ENCODE measurements at regions not wholly inside any gene's neighbourhood (a gene's known extent, or its start where the extent isn't known, plus 50 kb on each side); places are given as distances from the start of the nearest gene placed in this dataset.

DNA sequence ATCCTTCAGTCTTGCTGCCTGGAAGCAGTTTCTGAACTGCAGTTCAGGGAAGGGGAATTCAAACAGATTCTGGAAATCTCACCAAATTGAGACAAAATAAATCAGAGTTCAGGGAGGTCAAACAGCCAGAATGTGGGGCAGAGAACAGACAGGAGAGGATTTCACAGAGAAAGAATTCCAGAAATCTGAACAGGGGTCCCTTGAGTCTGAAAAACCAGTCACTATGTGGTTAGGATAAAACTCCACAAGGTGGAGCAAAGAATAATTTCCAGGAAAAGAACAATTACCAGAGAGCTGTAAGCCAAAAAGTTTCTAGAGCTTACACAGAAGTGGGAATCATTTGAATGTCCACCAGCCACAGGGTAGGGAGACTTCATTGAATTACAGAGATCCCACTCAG is 84.7 kb downstream of the URB2 start:
- no peak for TF ChIP-seq POLR2AphosphoS5 (IDR thresholded peaks at IDR 0.05)
- no peak for DNase-seq (ENCODE audit: extremely low spot score)

DNA sequence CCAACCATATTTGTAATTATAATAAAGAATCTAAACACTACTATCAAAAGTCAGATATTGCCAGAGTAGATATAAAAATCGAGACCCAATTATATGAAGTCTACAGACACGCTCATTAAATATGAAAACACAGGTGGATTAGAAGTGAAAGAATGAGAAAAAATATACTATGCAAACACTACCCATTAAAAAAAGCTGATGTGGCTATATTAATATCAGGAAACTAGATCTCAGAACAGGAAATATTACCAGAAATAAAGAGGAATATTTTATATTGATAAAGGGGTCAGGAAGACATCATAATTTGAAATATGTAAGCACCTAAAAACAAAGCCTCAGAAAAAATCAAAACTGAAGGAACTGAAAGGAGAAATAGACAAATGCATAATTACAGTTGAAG is 88.3 kb downstream of the URB2 start:
- intact Hi-C loops (cut with DNase I), result no loop called here
- Histone ChIP-seq H3K9me3 (no peaks in the 10 kb centered on the region), H3K4me1 (no peaks in the 10 kb centered on the region), H3K27me3 (no peaks in the 10 kb centered on the region), H3K4me3 (no peak overlapping the region), H3K36me3 (no peaks in the 10 kb centered on the region), H3K27ac (replicated peaks in 1 of 4) (no peak overlapping the region)
- WGBS, result 97% methylated on average over 2 of the region's 2 CpGs
- TF ChIP-seq POLR2AphosphoS5 (IDR thresholded peaks at IDR 0.05), result no peak
- no peak for TF ChIP-seq POLR2A (IDR thresholded peaks at IDR 0.05; ENCODE audit: low read depth)
- TF ChIP-seq, protein P1, sequence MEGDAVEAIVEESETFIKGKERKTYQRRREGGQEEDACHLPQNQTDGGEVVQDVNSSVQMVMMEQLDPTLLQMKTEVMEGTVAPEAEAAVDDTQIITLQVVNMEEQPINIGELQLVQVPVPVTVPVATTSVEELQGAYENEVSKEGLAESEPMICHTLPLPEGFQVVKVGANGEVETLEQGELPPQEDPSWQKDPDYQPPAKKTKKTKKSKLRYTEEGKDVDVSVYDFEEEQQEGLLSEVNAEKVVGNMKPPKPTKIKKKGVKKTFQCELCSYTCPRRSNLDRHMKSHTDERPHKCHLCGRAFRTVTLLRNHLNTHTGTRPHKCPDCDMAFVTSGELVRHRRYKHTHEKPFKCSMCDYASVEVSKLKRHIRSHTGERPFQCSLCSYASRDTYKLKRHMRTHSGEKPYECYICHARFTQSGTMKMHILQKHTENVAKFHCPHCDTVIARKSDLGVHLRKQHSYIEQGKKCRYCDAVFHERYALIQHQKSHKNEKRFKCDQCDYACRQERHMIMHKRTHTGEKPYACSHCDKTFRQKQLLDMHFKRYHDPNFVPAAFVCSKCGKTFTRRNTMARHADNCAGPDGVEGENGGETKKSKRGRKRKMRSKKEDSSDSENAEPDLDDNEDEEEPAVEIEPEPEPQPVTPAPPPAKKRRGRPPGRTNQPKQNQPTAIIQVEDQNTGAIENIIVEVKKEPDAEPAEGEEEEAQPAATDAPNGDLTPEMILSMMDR (IDR thresholded peaks at IDR 0.05), result no peak
- no peak for TF ChIP-seq EP300 (IDR thresholded peaks at IDR 0.05)
- DNase-seq (ENCODE audit: extremely low spot score), result no peak

More for the DNA sequence above, 84.7 kb downstream of the URB2 start:
- no peaks in the 10 kb centered on the region for H3K36me3 ChIP-seq
- H3K4me1 ChIP-seq, result no peaks in the 10 kb centered on the region
- no peak overlapping the region for H3K4me3 ChIP-seq
- no peak overlapping the region for H3K27ac ChIP-seq (replicated peaks in 1 of 4)
- peaks cover 0 to 3% (median 0%) of the 10 kb centered on the region in 4 donors for H3K9me3 ChIP-seq
- H3K27me3 ChIP-seq, result no peaks in the 10 kb centered on the region
- intact Hi-C loops (cut with DNase I), result no loop called here

DNA sequence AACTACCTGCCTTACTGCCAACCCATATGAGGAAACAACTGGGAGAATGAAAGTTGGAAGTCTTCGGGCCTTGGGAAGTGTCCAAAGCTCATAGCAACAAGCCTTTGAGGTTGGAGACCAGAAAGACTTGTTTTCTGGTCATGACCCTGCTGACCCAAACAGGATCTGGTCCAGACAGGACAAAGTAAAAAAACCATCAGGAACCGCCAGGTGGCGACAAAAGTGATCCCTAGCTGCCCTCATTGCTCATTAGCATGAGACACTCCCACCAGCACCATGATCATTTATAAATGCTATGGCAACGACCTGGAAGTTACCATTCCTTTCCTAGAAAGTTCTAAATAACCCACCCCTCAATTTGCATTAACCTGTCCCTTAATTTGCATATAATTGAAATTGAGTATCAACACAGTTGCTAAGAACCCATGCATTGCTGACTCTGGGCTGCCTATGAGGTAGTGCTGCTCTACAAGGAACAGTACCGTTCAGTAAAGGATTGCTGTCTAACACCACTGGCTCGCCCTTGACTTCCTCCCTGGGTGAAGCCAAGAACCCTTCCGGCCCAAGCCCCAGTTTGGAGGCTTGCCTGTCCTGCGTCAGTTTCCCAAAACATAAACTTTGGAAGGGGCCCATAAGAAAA is 89.0 kb downstream of the URB2 start:
- H3K4me1 ChIP-seq, result no peaks in the 10 kb centered on the region
- no peak for DNase-seq (ENCODE audit: extremely low spot score)
- no peaks in the 10 kb centered on the region for H3K27me3 ChIP-seq
- H3K36me3 ChIP-seq, result no peaks in the 10 kb centered on the region
- intact Hi-C loops (cut with DNase I), result no loop called here
- H3K4me3 ChIP-seq, result no peak overlapping the region
- 76% methylated on average over 8 of the region's 8 CpGs for WGBS
- no peaks in the 10 kb centered on the region for H3K9me3 ChIP-seq
- H3K27ac ChIP-seq (replicated peaks in 1 of 4), result no peak overlapping the region
- TF ChIP-seq POLR2AphosphoS5 (IDR thresholded peaks at IDR 0.05) (no peak), EP300 (IDR thresholded peaks at IDR 0.05) (no peak), POLR2A (IDR thresholded peaks at IDR 0.05; ENCODE audit: low read depth) (no peak)
- TF ChIP-seq, protein P1 (IDR thresholded peaks at IDR 0.05), result no peak

GRCh38 chr1:229716069-229716468 is 90.0 kb downstream of the URB2 start:
- WGBS, result 79% methylated on average over 10 of the region's 10 CpGs
- no peaks in the 10 kb centered on the region for H3K4me1 ChIP-seq
- no peaks in the 10 kb centered on the region for H3K36me3 ChIP-seq

DNA sequence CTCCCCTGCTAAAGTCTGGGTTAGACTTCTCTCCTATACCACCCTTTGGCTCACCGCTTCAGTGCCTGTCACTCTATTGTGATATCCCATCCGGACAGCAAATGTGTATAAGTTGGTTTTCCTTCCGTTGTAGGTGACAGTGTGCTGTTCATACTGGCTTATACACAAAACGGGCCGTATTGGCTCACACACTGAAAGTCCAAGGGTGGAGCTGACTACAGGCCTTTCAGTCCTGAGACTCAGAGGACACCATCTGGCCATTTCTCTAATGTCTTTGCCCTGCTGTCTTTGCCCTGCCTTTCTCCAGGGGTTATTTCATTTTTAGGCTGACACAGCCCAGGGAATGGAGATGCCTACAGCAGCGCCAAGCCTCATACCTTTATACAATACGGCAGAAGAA is 90.7 kb downstream of the URB2 start:
- Histone ChIP-seq H3K27me3 (no peaks in the 10 kb centered on the region), H3K27ac (replicated peaks in 1 of 4) (no peak overlapping the region), H3K4me3 (no peak overlapping the region), H3K4me1 (no peaks in the 10 kb centered on the region), H3K9me3 (no peaks in the 10 kb centered on the region), H3K36me3 (no peaks in the 10 kb centered on the region)
- TF ChIP-seq POLR2A (IDR thresholded peaks at IDR 0.05; ENCODE audit: low read depth) (no peak), POLR2AphosphoS5 (IDR thresholded peaks at IDR 0.05) (no peak), EP300 (IDR thresholded peaks at IDR 0.05) (no peak)
- TF ChIP-seq, protein P1 (IDR thresholded peaks at IDR 0.05), result no peak
- WGBS, result 80% methylated on average over 7 of the region's 7 CpGs
- DNase-seq (ENCODE audit: extremely low spot score), result no peak
- intact Hi-C loops (cut with DNase I), result no loop called here

More at GRCh38 chr1:229716069-229716468, 90.0 kb downstream of the URB2 start:
- DNase-seq (ENCODE audit: extremely low spot score), result no peak
- Histone ChIP-seq H3K27ac (replicated peaks in 1 of 4) (no peak overlapping the region), H3K27me3 (no peaks in the 10 kb centered on the region), H3K4me3 (no peak overlapping the region), H3K9me3 (no peaks in the 10 kb centered on the region)
- TF ChIP-seq EP300 (IDR thresholded peaks at IDR 0.05) (no peak), POLR2AphosphoS5 (IDR thresholded peaks at IDR 0.05) (no peak), POLR2A (IDR thresholded peaks at IDR 0.05; ENCODE audit: low read depth) (no peak)
- TF ChIP-seq, protein P1 (IDR thresholded peaks at IDR 0.05), result no peak
- intact Hi-C loops (cut with DNase I), result no loop called here

Measured in esophagus muscularis mucosa (tissue), 4 donors.